ENCODE measurements at regions not wholly inside any gene's neighbourhood (a gene's known extent, or its start where the extent isn't known, plus 50 kb on each side); places are given as distances from the start of the nearest gene placed in this dataset.

DNA sequence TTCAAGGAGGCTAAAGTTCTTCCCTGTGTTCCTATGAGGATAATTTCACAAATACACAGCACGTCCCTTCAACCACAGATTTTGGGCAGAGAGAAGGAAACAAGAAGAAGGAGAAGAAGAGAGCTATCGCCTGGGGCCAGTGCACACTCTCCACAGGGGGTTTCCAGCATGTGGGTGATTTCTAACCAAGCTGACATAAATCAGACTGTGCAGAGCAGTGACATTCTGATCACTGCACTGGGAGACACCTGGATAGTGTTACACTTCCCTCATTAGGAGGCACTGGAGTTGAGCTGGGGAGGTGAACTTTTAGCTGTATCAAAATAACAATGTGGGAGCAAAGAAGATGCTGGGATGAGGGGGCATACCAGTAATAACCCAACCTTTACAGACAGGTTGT lies 71.8 kb upstream of the CENPW start (continued):
- TF ChIP-seq, protein P1, sequence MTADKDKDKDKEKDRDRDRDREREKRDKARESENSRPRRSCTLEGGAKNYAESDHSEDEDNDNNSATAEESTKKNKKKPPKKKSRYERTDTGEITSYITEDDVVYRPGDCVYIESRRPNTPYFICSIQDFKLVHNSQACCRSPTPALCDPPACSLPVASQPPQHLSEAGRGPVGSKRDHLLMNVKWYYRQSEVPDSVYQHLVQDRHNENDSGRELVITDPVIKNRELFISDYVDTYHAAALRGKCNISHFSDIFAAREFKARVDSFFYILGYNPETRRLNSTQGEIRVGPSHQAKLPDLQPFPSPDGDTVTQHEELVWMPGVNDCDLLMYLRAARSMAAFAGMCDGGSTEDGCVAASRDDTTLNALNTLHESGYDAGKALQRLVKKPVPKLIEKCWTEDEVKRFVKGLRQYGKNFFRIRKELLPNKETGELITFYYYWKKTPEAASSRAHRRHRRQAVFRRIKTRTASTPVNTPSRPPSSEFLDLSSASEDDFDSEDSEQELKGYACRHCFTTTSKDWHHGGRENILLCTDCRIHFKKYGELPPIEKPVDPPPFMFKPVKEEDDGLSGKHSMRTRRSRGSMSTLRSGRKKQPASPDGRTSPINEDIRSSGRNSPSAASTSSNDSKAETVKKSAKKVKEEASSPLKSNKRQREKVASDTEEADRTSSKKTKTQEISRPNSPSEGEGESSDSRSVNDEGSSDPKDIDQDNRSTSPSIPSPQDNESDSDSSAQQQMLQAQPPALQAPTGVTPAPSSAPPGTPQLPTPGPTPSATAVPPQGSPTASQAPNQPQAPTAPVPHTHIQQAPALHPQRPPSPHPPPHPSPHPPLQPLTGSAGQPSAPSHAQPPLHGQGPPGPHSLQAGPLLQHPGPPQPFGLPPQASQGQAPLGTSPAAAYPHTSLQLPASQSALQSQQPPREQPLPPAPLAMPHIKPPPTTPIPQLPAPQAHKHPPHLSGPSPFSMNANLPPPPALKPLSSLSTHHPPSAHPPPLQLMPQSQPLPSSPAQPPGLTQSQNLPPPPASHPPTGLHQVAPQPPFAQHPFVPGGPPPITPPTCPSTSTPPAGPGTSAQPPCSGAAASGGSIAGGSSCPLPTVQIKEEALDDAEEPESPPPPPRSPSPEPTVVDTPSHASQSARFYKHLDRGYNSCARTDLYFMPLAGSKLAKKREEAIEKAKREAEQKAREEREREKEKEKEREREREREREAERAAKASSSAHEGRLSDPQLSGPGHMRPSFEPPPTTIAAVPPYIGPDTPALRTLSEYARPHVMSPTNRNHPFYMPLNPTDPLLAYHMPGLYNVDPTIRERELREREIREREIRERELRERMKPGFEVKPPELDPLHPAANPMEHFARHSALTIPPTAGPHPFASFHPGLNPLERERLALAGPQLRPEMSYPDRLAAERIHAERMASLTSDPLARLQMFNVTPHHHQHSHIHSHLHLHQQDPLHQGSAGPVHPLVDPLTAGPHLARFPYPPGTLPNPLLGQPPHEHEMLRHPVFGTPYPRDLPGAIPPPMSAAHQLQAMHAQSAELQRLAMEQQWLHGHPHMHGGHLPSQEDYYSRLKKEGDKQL (CRISPR knock-in tag; IDR thresholded peaks at IDR 0.05; ENCODE audit: borderline replicate concordance) = no peak
- TF ChIP-seq SRSF7 (optimal IDR thresholded peaks at IDR 0.05; ENCODE audit: low read depth, low read length) = no peak
- TF ChIP-seq KLF13 (tag; IDR thresholded peaks at IDR 0.05; ENCODE audit: borderline replicate concordance, low read depth) = no peak
- TF ChIP-seq, protein P2, sequence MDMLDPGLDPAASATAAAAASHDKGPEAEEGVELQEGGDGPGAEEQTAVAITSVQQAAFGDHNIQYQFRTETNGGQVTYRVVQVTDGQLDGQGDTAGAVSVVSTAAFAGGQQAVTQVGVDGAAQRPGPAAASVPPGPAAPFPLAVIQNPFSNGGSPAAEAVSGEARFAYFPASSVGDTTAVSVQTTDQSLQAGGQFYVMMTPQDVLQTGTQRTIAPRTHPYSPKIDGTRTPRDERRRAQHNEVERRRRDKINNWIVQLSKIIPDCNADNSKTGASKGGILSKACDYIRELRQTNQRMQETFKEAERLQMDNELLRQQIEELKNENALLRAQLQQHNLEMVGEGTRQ (CRISPR knock-in tag; IDR thresholded peaks at IDR 0.05) = no peak
- no peak for TF ChIP-seq ILK (tag; IDR thresholded peaks at IDR 0.05; ENCODE audit: borderline replicate concordance, low read depth)
- peak; percentile 52 for TF ChIP-seq CBFA2T3 (IDR thresholded peaks at IDR 0.05)
- TF ChIP-seq TCFL5 (CRISPR knock-in tag; conservative IDR thresholded peaks at IDR 0.05) = no peak
- TF ChIP-seq ZBTB1 (CRISPR knock-in tag; IDR thresholded peaks at IDR 0.05; ENCODE audit: borderline replicate concordance, low read depth) = no peak
- no peak for TF ChIP-seq EP400 (IDR thresholded peaks at IDR 0.05)
